ENCODE measurements at regions not wholly inside any gene's neighbourhood (a gene's known extent, or its start where the extent isn't known, plus 50 kb on each side); places are given as distances from the start of the nearest gene placed in this dataset.

GRCh38 chr16:75847172-75847571, 120.9 kb upstream of the CPHXL start:
- no peak overlapping the region for H3K27ac ChIP-seq (ENCODE audit: low read length)
- no peak overlapping the region for H3K4me3 ChIP-seq (ENCODE audit: low read depth in 2 of 2, low read length in 2 of 2)
- intact Hi-C loops (cut with micrococcal nuclease; ENCODE audit: unreplicated experiment), result no loop called here
- no peaks in the 10 kb centered on the region; the same call in 1 of the 2 replicates for H3K27me3 ChIP-seq (ENCODE audit: control insufficient read depth, insufficient read depth, low read length)
- H3K4me1 ChIP-seq (ENCODE audit: control insufficient read depth, insufficient read depth, low read length), result no peaks in the 10 kb centered on the region
- POLR2A ChIA-PET, result no interaction called here
- no TSS peak for BruUV-seq (replicated peaks)
- ATAC-seq (no peak), DNase-seq (ENCODE audit: low read depth, low spot score) (no peak)
- CTCF ChIA-PET, result no interaction called here
- H3K36me3 ChIP-seq (ENCODE audit: control insufficient read depth, insufficient read depth, low read length), result no peaks in the 10 kb centered on the region
- no peaks in the 10 kb centered on the region for H3K9me3 ChIP-seq (ENCODE audit: control insufficient read depth, insufficient read depth, low read depth, low read length)
- in situ Hi-C loops (cut with HindIII; ENCODE audit: low pct_unique_long_range_greater_than_20kb, low sequenced_read_pairs), result no loop called here
- TF ChIP-seq TCF7L2 (IDR thresholded peaks at IDR 0.05; ENCODE audit: low read depth, low read length) (no peak), POLR2AphosphoS5 (IDR thresholded peaks at IDR 0.05; ENCODE audit: low read depth, low read length) (no peak), CTCF (IDR thresholded peaks at IDR 0.05) (no peak), SIN3A (IDR thresholded peaks at IDR 0.05; ENCODE audit: borderline replicate concordance, insufficient read depth, low read depth, low read length) (no peak), REST (IDR thresholded peaks at IDR 0.05; ENCODE audit: insufficient read depth in 1 of 2, low read depth in 2 of 2, low read length in 1 of 2) (no peak)

GRCh38 chr16:75854152-75854551, 127.9 kb upstream of the CPHXL start:
- ChIA-PET POLR2A (no interaction called here), CTCF (no interaction called here)
- BruUV-seq (replicated peaks), result no TSS peak
- intact Hi-C loops (cut with micrococcal nuclease; ENCODE audit: unreplicated experiment), result no loop called here
- no peak for ATAC-seq
- Histone ChIP-seq H3K27ac (ENCODE audit: low read length) (no peak overlapping the region), H3K4me3 (ENCODE audit: low read depth in 2 of 2, low read length in 2 of 2) (no peak overlapping the region), H3K4me1 (ENCODE audit: control insufficient read depth, insufficient read depth, low read length) (no peaks in the 10 kb centered on the region), H3K36me3 (ENCODE audit: control insufficient read depth, insufficient read depth, low read length) (no peaks in the 10 kb centered on the region), H3K9me3 (ENCODE audit: control insufficient read depth, insufficient read depth, low read depth, low read length) (no peaks in the 10 kb centered on the region), H3K27me3 (ENCODE audit: control insufficient read depth, insufficient read depth, low read length) (no peaks in the 10 kb centered on the region)
- in situ Hi-C loops (cut with HindIII; ENCODE audit: low pct_unique_long_range_greater_than_20kb, low sequenced_read_pairs), result no loop called here
- TF ChIP-seq SIN3A (IDR thresholded peaks at IDR 0.05; ENCODE audit: borderline replicate concordance, insufficient read depth, low read depth, low read length) (no peak), TCF7L2 (IDR thresholded peaks at IDR 0.05; ENCODE audit: low read depth, low read length) (no peak), REST (IDR thresholded peaks at IDR 0.05; ENCODE audit: insufficient read depth in 1 of 2, low read depth in 2 of 2, low read length in 1 of 2) (no peak)
- DNase-seq (ENCODE audit: low read depth, low spot score), result no peak
